ENCODE measurements at regions not wholly inside any gene's neighbourhood (a gene's known extent, or its start where the extent isn't known, plus 50 kb on each side); places are given as distances from the start of the nearest gene placed in this dataset.
A peak's percentile ranks its signal among the peaks of the same experiment; 100 is the strongest.

- TF ChIP-seq CTCF (IDR thresholded peaks at IDR 0.05; ENCODE audit: low read depth, low read length) (peak; percentile 67), EZH2phosphoT487 (IDR thresholded peaks at IDR 0.05; ENCODE audit: low read depth) (no peak)
Observed at GRCh38 chr5:53170746-53171349, 61.3 kb upstream of the MOCS2 start.
